ENCODE measurements at regions not wholly inside any gene's neighbourhood (a gene's known extent, or its start where the extent isn't known, plus 50 kb on each side); places are given as distances from the start of the nearest gene placed in this dataset.

DNA sequence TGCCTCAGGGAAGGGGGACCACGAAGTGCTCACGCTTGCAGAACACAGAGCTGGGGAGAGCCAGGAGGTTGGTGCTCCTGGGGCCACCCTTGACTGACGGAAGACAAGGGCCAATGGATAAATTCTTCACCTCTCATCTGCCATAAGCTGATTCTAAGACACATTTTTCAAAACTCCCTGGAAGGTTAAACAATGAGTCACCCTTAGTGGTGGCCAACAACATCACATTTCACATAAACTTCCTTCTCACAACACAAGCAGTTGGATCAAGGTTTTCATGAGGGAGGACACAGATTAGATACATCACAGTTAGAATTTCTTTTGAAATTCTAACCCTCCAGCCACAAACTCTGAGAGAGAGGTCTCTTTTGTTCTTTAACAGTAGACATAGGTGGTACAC, 713.6 kb upstream of the POU3F3 start:
- no peak for DNase-seq (ENCODE audit: low spot score)

DNA sequence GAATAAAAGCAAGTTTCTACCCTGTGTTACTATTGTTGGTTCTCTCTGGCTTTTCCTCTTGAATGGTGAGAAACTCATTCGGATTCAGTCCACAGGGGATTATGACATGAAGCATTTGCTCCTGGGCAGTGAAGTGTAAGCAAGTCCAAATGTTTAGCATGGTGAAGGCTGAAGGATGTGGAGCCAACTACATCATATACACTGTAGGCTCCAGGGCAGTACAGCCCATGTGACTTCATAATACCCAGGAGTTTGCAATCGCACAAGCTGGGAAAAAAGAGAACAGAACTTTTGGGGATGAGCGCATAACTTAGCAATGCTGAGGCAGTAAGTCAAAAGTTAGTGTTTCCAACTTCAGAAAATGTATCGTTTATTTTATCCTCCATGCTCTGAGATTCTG, 695.7 kb upstream of the POU3F3 start:
- DNase-seq (ENCODE audit: low spot score), result no peak

DNA sequence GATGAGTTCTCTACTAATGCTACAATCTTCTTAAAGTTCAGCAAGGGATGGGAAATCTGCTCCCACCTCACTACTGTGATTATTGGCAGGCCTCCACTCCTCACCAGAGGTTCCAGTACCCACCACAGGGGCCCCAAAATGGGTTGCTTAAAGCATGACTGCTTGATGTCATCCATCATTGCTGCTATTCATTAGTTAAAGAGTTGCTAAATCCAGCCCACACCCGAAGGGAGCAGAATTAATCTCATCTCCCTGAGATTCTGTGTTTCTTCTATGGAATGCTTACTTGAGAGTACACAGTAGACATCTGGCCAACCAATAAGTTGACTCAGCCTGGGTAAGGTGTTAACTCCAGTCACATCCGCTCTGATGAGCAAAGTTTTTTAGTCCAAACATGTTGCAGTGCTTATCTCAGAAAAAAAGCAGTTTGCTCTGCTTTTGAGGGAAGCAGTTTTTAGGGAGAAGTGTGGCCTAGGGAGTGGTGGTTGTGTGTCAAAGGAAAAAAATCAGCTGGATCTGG, 690.2 kb upstream of the POU3F3 start:
- no peak for DNase-seq (ENCODE audit: low spot score)

DNA sequence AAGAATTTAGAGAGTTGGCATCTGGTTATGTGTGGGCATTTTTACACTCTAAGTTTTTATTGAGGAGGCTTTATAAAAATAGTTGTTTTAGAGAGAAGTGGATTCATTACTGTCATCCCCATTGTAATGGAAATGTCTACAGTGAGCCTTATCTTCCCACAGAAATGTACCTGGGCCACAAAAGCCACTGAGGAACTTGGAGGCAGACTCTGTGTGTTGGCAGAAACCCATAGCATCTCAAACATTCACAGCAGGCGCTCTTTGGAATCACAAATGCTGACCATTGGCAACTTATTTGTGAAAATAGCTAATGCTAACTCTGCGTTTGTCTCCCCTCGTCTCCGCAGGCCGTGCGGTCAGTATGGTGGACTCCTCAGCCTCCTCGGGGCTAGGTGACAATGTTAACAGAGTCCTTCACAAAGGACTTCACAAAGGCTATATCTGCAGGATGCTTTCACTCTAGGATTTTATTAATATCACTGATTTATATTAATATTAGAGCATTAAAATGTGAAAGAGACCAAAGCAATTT, 689.1 kb upstream of the POU3F3 start:
- DNase-seq (ENCODE audit: low spot score), result no peak

DNA sequence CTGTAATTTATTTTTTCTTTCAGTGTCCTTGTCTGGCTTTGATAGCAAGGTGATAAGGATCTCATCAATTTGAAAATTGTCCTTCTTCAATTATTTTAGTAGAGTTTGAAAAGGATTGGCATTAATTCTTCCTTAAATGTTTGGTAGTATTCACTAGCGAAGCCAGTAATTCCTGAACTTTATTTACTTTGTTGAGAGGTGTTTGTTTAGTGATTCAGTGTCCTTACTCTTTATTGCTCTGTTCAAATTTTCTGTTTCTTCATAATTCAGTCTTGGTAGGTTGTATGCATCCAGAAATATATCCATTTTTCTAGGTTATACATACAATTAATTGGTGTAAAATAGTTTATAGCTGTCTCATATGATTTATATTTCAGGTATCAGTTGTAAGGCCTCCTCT, 676.7 kb upstream of the POU3F3 start:
- DNase-seq (ENCODE audit: low spot score), result no peak

DNA sequence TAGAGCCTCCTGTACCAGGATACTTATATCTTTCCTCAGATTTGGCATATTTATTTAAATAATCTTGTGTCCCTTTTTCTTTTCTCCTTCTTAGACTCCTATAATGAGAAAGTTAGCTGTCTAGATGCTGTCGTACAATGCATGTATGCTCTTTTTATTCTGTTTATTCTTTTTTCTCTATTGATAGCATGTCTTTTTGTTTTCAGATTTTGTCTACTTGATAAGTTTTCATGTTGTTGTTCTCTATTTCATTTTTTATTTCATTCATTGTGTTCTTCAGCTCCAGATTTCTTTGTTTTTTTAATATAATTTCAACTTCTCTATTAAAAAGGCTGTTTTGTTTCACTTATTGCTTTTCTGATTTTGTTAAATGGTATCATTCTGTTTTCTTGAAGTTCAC, 674.3 kb upstream of the POU3F3 start:
- no peak for DNase-seq (ENCODE audit: low spot score)

DNA sequence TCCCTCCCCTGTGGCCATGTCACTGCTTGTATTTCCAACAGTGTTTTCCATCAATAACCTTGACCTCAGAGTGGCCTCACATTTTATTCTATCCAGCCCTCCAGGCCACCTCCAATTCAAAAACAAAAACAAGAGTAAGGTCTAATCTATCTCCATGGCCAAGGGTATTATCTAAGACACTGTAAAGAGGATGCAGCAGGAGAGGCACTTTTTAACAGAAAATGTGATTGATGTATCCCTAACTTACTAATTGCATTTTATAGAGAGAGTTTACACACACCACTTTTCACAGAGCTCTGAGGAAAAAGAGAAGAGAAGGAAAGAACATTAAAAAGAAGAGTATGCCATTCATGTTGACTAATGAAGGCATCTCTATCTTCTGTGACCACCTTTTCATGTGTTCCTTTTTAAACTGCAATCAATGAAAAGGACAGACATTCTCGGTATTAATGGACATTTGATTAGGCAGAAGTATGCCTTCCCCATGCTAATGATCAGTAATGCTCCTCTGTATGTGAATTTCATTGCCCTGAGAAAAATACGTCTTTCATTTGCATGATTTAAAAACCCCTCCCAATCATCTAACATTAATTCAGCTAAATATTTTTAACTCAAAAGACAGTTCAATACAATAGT, 653.3 kb upstream of the POU3F3 start:
- DNase-seq (ENCODE audit: low spot score), result no peak

DNA sequence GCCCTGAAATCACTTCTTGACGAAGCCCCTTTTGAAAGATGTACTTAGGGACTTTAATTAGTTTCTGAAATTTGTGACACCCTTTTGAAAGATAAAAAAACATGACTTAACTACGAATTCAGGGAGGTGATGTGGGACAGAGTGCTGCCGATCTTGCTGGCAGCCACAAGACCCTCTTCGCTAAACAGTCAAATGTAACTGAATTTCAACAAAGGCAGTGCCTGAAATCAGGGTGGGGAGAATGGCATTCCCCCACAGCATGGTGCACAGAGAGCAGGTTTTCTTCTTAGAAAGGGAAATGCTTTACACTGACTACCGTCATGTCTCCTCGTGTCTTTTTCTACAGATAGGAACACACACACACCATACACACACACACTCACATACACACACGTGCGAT, 640.2 kb upstream of the POU3F3 start:
- no peak for DNase-seq (ENCODE audit: low spot score)

DNA sequence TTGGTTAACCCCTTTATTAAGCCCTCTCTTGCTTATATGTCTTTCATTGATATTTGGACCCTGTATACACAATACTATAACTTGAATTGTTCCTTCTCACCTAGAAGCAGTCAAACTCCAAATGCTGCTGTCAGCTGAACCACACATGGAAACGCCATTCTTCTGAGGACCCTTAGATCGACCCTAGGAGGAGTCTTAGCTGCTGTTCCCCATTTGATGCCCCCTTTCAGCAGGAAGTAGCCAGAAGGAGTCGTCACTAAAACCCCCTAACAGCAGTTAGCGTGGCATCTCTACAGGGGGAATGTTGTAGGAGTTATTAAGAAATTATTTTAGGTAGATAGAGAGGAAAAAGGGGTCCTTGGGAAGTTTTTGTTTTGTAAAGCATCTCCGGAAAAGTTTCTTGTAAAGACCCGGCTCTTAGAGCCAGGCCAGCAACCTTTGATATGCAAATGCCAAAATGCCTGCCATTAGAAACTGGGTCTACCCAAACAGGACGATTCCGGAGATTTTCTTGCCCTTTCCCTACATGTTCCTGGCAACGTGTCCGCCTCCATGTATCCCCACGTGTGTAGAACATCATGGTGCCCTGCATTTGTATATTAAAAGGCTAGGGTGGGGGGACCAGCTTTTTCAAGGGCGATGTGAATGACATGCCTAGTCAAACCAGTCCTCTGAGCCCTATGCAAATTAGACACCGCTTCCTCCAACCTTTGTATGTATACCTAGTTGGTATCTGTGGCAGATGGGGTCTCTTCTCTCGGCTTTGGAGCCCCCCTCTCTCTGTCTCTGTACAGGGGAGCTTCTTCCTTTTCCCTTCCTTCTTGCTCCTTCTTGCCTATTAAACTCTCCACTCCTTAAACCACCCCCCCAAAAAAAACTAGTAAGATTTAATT, 638.4 kb upstream of the POU3F3 start:
- DNase-seq (ENCODE audit: low spot score), result no peak

DNA sequence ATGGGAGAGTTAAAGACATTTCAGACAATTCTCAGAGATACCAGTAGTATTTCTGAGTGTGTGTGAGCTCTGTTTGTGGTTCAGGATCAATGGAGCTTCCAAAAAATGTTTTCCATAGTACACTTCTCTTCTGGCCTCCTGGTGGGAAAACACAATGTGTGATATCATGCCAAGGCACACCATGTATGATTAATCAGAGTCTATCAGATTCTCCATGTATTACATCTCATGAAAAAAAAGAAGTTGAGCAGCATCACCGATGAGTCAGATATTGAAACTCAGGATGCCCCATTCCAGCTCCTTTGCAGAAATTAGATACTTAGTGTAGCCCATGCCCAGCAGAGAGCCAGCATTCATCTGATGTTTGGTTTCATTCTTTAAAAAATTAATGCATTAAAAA, 620.3 kb upstream of the POU3F3 start:
- no peak for DNase-seq (ENCODE audit: low spot score)

DNA sequence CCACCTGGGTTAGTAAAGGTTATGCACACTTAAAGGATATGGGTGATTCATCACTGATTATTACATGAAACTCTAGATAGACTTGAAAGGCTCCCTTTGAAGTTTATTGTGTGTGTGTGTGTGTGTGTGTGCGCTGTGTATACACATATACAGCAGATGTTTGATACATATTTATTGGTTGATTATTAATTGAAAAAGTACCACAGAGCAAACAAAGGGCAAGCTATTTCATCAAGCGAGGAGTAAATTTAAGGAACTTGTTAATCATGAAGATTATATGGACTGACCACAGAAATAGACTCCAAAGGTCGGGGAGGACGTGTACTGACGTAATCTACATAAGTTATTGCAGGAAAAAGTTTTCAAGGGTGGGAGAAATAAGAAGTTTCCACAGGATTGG, 617.4 kb upstream of the POU3F3 start:
- no peak for DNase-seq (ENCODE audit: low spot score)

DNA sequence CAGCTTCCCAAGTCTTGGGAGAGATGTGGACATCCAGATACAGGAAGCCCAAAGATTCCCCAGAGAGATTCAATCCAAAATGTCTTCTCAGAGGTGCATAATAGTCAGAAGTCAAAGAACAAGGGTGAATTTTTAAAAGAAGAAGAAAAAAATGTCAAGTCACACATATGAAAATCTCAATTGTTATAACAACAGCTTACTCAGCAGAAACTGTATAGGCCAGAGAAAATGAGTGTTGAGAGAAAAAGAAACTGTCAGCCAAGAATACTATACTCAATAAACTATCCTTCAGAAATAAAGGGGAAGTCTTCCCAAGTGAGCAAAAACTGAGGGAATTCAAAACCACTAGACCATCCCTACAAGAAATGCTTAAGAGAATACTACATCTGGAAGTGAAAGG, 612.9 kb upstream of the POU3F3 start:
- DNase-seq (ENCODE audit: low spot score), result no peak

DNA sequence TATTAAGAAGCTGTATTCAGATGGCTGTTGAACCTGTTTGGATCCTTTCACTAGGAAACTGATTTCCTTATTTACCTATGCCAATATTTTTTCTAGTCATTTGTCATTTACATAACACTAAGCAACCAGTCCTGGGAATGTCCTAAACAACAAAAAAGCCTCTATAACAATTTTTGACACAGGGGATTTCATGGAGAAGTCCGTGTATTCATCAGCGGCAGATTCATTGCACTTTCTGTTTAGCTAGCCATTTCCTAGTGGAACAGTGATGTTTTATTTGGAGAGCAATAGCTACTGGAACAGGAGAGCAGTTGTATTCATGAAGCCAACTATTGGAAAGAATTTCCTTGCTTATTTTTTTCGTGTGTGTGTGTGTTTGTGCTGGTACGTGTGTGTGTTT, 604.3 kb upstream of the POU3F3 start:
- no peak for DNase-seq (ENCODE audit: low spot score)

DNA sequence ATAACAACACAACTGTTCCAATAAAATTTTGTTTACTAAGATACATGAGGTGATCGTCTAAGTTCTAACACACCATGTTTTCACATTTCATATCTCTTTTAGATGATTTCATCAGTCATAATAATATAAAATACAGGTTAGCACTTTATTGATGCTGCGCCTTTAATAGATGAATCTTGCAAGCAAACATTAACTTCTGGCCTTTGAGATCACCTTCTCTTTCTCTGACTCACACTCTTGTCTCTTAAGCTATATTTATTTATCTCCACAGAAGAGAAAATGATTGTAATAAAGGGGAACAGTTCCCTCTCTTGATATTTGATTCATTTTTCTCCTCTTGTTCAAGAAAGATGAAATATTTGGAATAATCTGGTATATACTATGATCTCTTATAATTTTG, 603.3 kb upstream of the POU3F3 start:
- no peak for DNase-seq (ENCODE audit: low spot score)

DNA sequence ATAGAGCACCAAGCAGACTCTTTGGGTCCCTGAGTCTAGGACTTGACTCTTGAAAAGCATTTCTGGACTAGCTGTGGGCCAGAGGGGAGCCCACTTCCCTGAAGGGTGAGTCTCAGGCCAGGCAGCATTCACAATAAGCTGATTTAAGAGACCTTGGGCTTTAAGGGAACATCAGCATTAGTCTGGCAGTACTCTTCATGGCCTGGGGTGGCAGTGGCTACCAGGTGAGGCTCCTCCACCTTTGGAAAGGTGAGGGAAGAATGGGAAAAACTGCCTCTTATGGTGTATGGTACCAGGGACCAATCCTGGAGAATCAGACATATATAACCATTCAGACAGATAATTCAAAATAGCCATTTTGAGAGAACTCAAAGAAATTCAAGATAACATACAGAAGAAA, 599.9 kb upstream of the POU3F3 start:
- no peak for DNase-seq (ENCODE audit: low spot score)

DNA sequence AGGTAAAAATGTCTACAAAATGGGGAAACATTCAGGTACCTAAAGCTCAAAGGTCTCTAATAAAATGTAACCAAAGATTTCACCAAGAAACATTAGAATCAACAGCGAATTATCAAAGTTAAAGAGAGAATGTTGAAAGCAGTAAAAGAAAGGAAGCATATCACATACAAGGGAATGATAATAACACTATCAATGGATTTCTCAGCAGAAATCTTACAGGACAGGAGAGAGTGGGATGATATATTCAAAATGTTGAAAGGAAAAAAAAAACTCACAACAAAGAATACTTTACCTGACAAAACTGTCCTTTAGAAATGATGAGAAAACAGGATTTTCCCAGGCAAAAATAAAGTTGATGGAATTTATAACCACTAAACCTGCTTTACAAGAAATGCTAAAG, 591.2 kb upstream of the POU3F3 start:
- DNase-seq (ENCODE audit: low spot score), result no peak

DNA sequence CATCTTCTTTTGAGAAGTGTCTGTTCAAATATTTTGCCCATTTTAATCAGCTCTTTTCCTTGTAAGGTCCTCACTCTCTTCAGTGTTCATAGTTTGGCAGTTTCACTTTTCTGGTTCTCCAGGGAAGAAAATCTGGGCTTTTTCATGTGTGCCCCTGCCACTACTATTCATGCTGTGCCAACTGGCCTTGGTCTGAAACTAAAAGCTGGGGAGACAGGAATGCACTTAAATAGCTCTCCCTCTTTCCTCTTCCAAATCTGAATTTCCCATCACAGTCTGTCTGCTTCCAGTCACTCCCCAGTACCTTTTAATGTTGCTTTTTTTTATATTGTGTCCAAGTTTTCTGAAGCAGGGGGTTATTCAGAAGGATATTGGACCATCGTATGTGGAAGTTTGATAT, 574.3 kb upstream of the POU3F3 start:
- DNase-seq (ENCODE audit: low spot score), result no peak

DNA sequence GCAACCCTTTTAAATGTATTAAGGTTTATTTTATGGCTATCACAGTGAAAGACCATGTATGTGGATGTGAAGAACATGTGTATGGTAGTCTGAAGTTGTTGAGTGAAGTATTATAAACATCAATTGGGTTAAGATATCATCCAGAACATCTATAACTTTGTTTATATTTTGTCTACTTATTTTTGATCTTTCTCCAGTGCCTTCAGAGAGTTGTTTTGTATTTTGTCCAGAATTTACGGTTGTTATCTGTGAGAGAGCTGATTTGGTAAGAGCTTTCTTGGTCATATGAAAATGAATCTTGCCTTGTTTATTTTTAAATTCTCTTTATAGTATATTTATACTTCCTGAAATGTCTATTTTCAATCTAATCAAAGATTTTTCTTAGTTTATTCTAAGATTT, 573.7 kb upstream of the POU3F3 start:
- no peak for DNase-seq (ENCODE audit: low spot score)

DNA sequence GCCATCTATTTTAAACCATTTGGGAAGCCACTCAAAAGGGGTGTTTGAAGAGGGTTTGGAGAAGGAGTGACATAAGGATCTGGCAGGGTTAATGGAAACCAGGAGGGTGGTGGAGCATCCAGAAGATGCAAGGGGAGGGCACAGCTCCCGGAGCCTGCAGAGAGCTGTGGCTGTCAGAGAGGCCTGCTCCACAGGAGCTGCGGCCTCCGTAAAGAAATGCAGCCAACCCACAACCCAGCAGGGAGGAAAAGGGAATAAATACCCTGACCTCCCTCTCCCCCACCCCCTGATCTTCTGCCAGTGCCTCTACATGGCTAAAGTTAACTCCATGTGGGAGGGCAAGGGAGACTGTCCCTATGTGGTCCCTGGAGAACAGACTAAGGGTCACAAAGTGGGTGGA, 567.1 kb upstream of the POU3F3 start:
- DNase-seq (ENCODE audit: low spot score), result peak; percentile 6

DNA sequence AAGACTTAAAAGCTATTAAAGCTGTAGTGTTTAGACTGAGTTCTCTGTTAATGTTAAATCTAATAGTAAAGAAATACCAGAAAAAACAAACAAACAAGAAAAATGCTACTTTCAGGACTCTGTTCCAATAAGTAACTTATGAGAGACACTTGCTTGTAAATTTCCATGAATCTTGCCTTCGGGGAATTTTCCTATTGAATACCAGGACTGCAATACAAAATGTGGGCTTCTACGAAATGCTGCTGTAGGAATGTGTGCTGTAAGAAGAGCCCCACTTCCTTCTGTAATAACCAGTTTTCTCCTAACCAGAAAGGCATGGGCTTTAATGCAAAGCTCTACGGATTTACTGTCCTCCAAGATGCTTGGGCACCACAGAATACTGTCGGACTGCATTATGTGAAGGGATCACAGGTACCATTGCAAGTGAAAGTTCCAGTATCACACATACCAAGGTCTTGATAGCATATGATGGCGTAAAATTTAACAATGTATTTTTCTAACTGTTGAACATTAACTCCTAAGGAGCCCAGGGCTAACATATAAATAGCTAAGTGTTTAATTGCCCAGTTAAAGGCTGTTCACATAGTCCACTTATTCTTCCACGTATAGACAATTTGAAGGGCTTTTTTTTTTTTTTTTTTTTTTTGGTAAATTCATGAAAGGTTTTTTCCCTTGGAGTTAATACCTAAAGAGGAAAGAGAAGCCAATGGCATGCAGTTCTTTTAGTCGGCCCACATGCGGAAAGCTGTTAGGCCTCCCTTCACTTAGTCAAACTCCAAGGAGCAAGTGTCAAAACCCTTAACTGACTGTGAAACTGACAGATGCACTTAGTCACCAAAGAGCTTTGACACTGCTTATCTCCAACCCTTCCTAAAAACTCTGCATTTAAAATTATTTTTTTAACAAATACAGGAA, 564.0 kb upstream of the POU3F3 start:
- peak; percentile 25 for DNase-seq (ENCODE audit: low spot score)

DNA sequence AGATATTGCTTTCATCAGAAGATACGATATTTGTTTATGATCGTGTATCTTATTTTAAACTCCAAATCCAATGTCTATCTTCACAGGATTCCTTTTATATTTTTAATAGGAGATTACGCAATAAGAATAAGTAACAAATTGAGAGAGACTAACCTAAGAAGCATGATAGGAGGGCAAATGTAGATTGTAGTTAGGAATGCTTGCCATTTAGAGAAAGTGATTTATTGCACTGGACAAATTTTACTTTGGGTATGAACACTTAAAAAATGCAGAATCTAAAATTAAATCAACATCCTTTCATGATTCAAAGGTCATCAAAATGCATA, 563.4 kb upstream of the POU3F3 start:
- DNase-seq (ENCODE audit: low spot score), result peak; percentile 8

DNA sequence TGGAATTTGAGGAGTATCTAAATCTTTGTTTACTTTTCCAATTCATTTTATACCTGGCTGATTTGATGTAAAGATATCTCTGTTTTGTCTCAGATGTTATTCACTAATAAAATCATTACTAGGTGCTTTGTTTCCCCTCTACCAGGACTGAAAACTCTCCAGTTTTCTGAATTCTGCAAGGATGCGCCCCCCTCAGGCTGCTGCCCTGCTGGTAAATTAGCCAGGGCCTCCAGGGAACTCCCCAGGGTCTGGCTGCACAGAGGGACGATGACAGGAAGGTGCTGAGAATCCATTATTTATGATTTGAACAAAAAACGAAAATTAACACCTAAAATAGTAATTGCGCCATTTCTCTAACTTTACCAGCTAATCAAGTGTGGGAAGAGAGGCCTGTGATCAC, 541.2 kb upstream of the POU3F3 start:
- no peak for DNase-seq (ENCODE audit: low spot score)
